GM12892 (cell line): ENCODE measurements at regions not wholly inside any gene's neighbourhood (a gene's known extent, or its start where the extent isn't known, plus 50 kb on each side); places are given as distances from the start of the nearest gene placed in this dataset.
A peak's percentile ranks its signal among the peaks of the same experiment; 100 is the strongest.

ENCODE experiments used
- DNase-seq: peaks from one replicate; pipeline ENCODE4 v3.0.0; 2011; ENCODE audit not compliant: insufficient read length
- FAIRE-seq: peaks from 2 replicates; lab custom pipeline; 2011; peaks lifted over from hg19 to GRCh38; lab: Jason Lieb, UNC
- POLR2A ChIP-seq: IDR thresholded peaks from 2 replicates; pipeline ENCODE4 v1.6.1; 2011; ENCODE audit warnings: low read depth, low read length, control low read depth
- POLR2AphosphoS5 ChIP-seq: IDR thresholded peaks from 2 replicates; pipeline ENCODE4 v1.6.1; 2011; ENCODE audit warnings: low read depth, low read length, control low read depth
- TAF1 ChIP-seq: IDR thresholded peaks from 2 replicates; pipeline ENCODE4 v1.6.1; 2011; ENCODE audit warnings: low read depth, mild to moderate bottlenecking, control low read depth, low read length, borderline replicate concordance

- peak; percentile 64 for FAIRE-seq
- DNase-seq = peak; percentile 83
- TF ChIP-seq POLR2A (no peak), TAF1 (no peak), POLR2AphosphoS5 (no peak)
These were observed 102.5 kb upstream of the TARDBP start for GRCh38 chr1:10909697-10910680.

- no peak for DNase-seq
These were observed 101.6 kb upstream of the TARDBP start for GRCh38 chr1:10910681-10911489.

DNA sequence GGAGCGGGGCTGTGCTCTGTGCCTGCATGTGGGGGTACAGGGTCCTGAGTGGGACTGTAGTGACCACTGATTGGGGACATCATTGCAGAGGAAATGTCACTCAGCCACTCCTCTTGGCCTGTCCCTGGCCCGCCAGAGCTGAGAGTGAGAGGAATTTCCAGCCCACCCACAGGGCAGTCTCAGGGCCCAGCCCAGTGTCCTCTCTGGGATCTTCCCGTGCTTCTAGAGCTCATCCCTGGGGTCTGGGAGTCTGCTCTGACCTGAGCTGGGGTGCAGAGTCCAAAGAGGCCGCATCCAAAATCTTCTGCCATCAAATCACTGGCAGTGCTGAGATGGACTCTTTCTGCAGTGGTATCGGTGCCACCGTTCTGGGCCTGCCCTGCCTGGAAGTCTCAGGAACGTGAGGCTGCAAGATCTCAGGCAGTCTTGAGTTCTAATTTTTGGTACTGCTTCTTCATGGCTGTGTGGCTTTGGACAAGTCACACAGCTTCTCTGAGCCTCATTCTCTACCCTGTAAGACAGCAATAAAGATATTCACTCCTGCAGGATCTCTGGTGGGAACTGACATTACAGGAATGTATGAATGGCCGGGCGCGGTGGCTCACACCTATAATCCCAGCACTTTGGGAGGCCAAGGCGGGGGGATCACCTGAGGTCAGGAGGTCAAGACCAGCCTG, 100.8 kb upstream of the TARDBP start:
- DNase-seq = no peak
- FAIRE-seq = no peak
- TF ChIP-seq POLR2A = no peak
- TF ChIP-seq TAF1 = no peak
- no peak for TF ChIP-seq POLR2AphosphoS5

More at GRCh38 chr1:10910681-10911489, 101.6 kb upstream of the TARDBP start:
- no peak for FAIRE-seq
- no peak for TF ChIP-seq TAF1
- TF ChIP-seq POLR2AphosphoS5 = no peak
- no peak for TF ChIP-seq POLR2A

- TF ChIP-seq POLR2A (no peak), POLR2AphosphoS5 (no peak), TAF1 (no peak)
- DNase-seq (no peak), FAIRE-seq (no peak)
These were observed 100.0 kb upstream of the TARDBP start for GRCh38 chr1:10912441-10912840.

- TF ChIP-seq TAF1 (no peak), POLR2AphosphoS5 (no peak), POLR2A (no peak)
- DNase-seq = no peak
- no peak for FAIRE-seq
These were observed 98.4 kb upstream of the TARDBP start for GRCh38 chr1:10914056-10914455.

- FAIRE-seq (no peak), DNase-seq (no peak)
- TF ChIP-seq POLR2A (no peak), POLR2AphosphoS5 (no peak), TAF1 (no peak)
These were observed 96.9 kb upstream of the TARDBP start for GRCh38 chr1:10915594-10915993.

GRCh38 chr1:10916311-10916710, 96.1 kb upstream of the TARDBP start:
- DNase-seq = no peak
- TF ChIP-seq POLR2A (no peak), POLR2AphosphoS5 (no peak), TAF1 (no peak)
- FAIRE-seq = no peak

DNA sequence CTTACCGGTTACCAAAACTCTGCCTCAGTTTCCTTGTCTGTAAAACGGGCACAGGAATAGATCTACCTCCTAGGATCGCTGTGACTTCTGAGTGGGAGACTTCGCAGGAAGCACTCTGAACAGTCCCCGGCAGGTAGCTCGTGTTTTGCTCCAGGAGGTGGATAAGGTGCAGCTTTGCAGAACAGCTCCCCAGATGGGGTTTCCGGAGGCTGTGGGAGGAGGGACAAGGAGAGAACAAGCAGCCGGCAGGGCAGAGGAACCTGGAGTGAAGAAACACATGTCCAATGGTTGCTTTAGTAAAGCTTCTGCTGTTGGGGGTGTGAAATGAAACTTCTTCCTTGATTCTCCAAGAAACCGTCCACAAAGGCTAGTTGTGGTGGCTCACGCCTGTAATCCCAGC, 95.5 kb upstream of the TARDBP start:
- FAIRE-seq = no peak
- TF ChIP-seq POLR2A (no peak), POLR2AphosphoS5 (no peak), TAF1 (no peak)
- DNase-seq = no peak

- DNase-seq (no peak), FAIRE-seq (peak; percentile 56)
- TF ChIP-seq TAF1 = no peak
- no peak for TF ChIP-seq POLR2A
- no peak for TF ChIP-seq POLR2AphosphoS5
These were observed 94.7 kb upstream of the TARDBP start for GRCh38 chr1:10917513-10918454.

GRCh38 chr1:10918531-10918930, 93.9 kb upstream of the TARDBP start:
- FAIRE-seq (no peak), DNase-seq (no peak)
- no peak for TF ChIP-seq TAF1
